ENCODE measurements at regions not wholly inside any gene's neighbourhood (a gene's known extent, or its start where the extent isn't known, plus 50 kb on each side); places are given as distances from the start of the nearest gene placed in this dataset.

- H3K4me1 ChIP-seq: no peaks in the 10 kb centered on the region
- no peak for DNase-seq
- in situ Hi-C loops (cut with MboI; ENCODE audit: low pct_ligation_motif_present in 1 of 4, low pct_unique_long_range_greater_than_20kb in 1 of 4, low sequenced_read_pairs in 3 of 4): no loop called here
- intact Hi-C loops (cut with DNase I; ENCODE audit: low total_unique reads): no loop called here
- no peaks in the 10 kb centered on the region for H3K36me3 ChIP-seq
- WGBS, 2 donors (ENCODE audit: low coverage in 1 of 2): 78 to 79% methylated on average over 4 of the region's 4 CpGs
- no peak overlapping the region for H3K27ac ChIP-seq
- H3K4me3 ChIP-seq: no peak overlapping the region
- H3K9me3 ChIP-seq: peaks cover 0 to 5% of the 10 kb centered on the region in 2 donors
- H3K27me3 ChIP-seq: peaks cover 5% of the 10 kb centered on the region
- TF ChIP-seq POLR2A (IDR thresholded peaks at IDR 0.05): no peak
- no peak for TF ChIP-seq EP300 (IDR thresholded peaks at IDR 0.05; ENCODE audit: low read depth)
- TF ChIP-seq CTCF (IDR thresholded peaks at IDR 0.05): no peak
Measured at GRCh38 chr18:77359561-77360314, 110.1 kb downstream of the GALR1 start.

- intact Hi-C loops (cut with DNase I; ENCODE audit: low total_unique reads): no loop called here
- no peak overlapping the region for H3K4me3 ChIP-seq
- peaks cover 5% of the 10 kb centered on the region for H3K27me3 ChIP-seq
- no peak for DNase-seq
- H3K27ac ChIP-seq: no peak overlapping the region
- peaks cover 0 to 5% of the 10 kb centered on the region in 2 donors for H3K9me3 ChIP-seq
- in situ Hi-C loops (cut with MboI; ENCODE audit: low pct_ligation_motif_present in 1 of 4, low pct_unique_long_range_greater_than_20kb in 1 of 4, low sequenced_read_pairs in 3 of 4): no loop called here
- no peak for TF ChIP-seq POLR2A (IDR thresholded peaks at IDR 0.05)
- H3K4me1 ChIP-seq: no peaks in the 10 kb centered on the region
- 66 to 69% methylated on average over 3 of the region's 3 CpGs for WGBS, 2 donors (ENCODE audit: low coverage in 1 of 2)
- no peaks in the 10 kb centered on the region for H3K36me3 ChIP-seq
Measured at GRCh38 chr18:77360315-77361190, 110.9 kb downstream of the GALR1 start.

- H3K4me1 ChIP-seq: peaks cover 0 to under 1% (median 0%) of the 10 kb centered on the region in 4 donors
- peaks cover 0 to 5% of the 10 kb centered on the region in 2 donors for H3K9me3 ChIP-seq
- 46 to 80% methylated on average over 1 of the region's 1 CpG for WGBS, 2 donors (ENCODE audit: low coverage in 1 of 2)
- H3K27me3 ChIP-seq: peaks cover 5% of the 10 kb centered on the region
- H3K4me3 ChIP-seq: no peak overlapping the region
- no peak overlapping the region for H3K27ac ChIP-seq
- H3K36me3 ChIP-seq: no peaks in the 10 kb centered on the region
- in situ Hi-C loops (cut with MboI; ENCODE audit: low pct_ligation_motif_present in 1 of 4, low pct_unique_long_range_greater_than_20kb in 1 of 4, low sequenced_read_pairs in 3 of 4): no loop called here
- no peak for TF ChIP-seq EP300 (IDR thresholded peaks at IDR 0.05; ENCODE audit: low read depth)
- TF ChIP-seq POLR2AphosphoS5 (IDR thresholded peaks at IDR 0.05): no peak
- TF ChIP-seq POLR2A (IDR thresholded peaks at IDR 0.05): no peak
- TF ChIP-seq CTCF (IDR thresholded peaks at IDR 0.05): no peak
- intact Hi-C loops (cut with DNase I; ENCODE audit: low total_unique reads): no loop called here
- no peak for DNase-seq
Measured at GRCh38 chr18:77361382-77361781, 111.7 kb downstream of the GALR1 start.

GRCh38 chr18:77365667-77366066 is 116.0 kb downstream of the GALR1 start:
- DNase-seq: no peak
- H3K27ac ChIP-seq: no peak overlapping the region
- WGBS, 2 donors (ENCODE audit: low coverage in 1 of 2): 84% methylated on average over 2 of the region's 2 CpGs; no CpG with 5 or more reads in 1 of the 2 donors
- H3K36me3 ChIP-seq: no peaks in the 10 kb centered on the region
- H3K4me3 ChIP-seq: no peak overlapping the region
- peaks cover 0 to 14% (median 4%) of the 10 kb centered on the region in 4 donors for H3K4me1 ChIP-seq
- in situ Hi-C loops (cut with MboI; ENCODE audit: low pct_ligation_motif_present in 1 of 4, low pct_unique_long_range_greater_than_20kb in 1 of 4, low sequenced_read_pairs in 3 of 4) (no loop called here), intact Hi-C loops (cut with DNase I; ENCODE audit: low total_unique reads) (no loop called here)
- H3K9me3 ChIP-seq: peaks cover 12% of the 10 kb centered on the region in 2 donors
- H3K27me3 ChIP-seq: no peaks in the 10 kb centered on the region
- TF ChIP-seq POLR2AphosphoS5 (IDR thresholded peaks at IDR 0.05) (no peak), CTCF (IDR thresholded peaks at IDR 0.05) (no peak), EP300 (IDR thresholded peaks at IDR 0.05; ENCODE audit: low read depth) (no peak)
